ENCODE measurements at regions not wholly inside any gene's neighbourhood (a gene's known extent, or its start where the extent isn't known, plus 50 kb on each side); places are given as distances from the start of the nearest gene placed in this dataset.

GRCh38 chr10:6962576-6962975, 382.5 kb upstream of the PRKCQ start:
- no peak for TF ChIP-seq SUZ12 (IDR thresholded peaks at IDR 0.05; ENCODE audit: extremely low read depth, insufficient read depth, insufficient read length)
- no peak for TF ChIP-seq YY1 (IDR thresholded peaks at IDR 0.05; ENCODE audit: insufficient read depth, insufficient read length)
- no peak for TF ChIP-seq ZNF274 (IDR thresholded peaks at IDR 0.05; ENCODE audit: low read depth, low read length)

Measured in NT2/D1 (cell line).